GM18861 (cell line): ENCODE measurements at regions not wholly inside any gene's neighbourhood (a gene's known extent, or its start where the extent isn't known, plus 50 kb on each side); places are given as distances from the start of the nearest gene placed in this dataset.

ENCODE experiments used
- ATAC-seq: cut with Tn5 transposase; IDR thresholded peaks from one replicate; pipeline ENCODE4 v1.9.1; 2021; ENCODE audit not compliant: unreplicated experiment

DNA sequence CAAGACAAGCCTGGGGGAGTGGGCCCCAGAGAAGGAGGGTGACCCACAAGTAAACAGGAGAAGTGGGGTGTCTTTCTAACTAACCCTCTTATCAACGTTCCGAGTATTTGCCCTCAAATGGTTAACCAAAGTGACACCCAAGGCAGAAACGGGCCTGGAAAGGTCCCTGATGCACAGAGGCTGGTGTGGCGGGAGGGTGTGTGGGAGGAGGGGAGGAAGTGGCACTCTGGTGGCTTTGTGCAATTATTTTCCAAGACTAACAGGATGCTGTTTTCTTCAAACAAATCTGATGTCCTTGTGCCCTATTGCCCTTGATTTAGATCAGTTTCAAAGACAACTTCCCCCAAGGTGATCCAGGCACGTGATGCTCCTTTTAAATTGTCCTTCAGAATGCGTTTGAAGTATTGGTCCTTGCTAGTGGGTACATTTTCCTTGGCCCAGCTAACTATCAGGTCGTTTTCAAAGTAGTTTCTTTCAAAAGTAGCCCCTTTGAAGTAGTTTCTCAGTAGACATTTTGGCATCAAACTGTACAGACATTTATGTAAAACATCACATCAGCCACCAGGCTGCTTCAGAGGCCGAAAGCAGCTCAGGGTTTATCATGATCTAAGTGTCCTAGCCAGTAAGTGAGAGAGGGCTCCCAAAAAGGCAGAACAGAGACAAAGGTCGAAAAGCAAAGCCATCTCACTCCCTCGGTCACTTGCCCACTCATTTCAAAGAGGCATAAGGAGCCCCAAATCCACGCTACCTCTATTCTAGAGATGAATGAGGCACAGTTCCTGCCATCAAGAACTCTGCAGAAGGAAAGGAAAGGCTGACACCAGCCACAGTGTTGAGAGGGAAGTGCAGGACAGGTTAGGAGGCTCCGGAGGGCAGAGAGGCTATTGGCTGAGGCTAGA lies 371.1 kb upstream of the ID2 start:
- ATAC-seq, result no peak

DNA sequence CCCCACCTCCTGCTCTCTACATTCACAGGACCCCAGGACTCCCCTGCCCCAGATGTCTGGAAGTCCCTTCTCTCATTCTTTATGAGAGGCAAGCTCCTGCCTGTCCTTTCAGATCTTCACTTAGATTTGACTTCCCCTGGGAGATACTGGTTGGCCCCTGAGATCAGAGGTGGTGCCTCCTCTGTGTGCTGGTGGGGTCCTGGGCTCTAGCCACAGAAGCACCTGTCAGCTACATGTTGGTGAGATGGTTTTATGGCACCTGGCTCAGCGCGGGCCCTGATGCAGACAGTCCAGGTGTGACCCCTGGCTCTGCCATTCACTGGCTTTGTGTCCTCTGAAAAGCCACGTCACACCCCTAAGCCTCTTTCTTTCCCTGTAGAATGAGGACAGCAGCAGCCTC lies 369.6 kb upstream of the ID2 start:
- ATAC-seq, result no peak

DNA sequence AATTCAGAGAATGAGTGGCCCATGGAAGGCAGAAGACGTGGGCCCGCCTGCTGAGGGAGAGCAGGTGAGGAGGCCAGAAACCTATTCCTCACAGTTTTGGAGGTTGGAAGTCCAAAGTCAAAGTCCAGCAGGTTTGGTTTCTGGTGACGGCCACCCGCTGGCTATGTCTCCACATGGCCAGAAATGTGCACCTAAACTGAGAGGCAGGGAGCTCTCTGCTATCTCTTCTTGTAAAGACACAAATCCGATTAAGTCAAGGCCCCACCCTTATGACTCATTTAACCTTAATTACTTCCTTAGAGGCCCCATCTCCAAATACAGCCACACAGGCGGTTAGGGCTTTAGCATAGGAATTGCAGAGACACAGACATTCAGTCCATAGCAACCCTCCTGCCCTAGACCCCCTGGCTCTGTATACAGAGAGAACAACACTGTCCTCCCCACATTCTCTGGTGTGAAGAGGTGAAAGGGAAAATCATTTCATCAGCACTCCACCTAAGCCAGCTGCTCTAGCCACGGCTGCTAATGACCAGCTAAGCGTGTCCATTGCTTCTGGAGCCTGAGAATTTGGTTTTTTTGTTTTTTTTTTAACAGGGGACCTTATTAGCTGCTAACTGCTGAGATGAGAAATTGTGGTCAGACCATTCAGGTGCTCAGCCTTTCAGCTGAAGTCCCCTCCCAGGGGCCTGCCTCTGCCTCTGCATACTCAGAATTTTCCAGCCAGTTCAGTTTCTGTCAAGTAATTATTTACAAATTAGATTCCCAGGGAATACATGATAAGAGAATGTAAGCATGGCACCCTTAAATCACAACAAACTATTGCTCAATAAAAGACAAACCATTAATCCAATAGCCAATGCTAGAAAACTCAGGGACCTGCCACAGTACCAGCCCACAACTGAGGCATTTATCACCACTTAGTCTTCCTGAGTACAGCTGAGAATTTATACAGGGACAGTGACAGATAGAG lies 368.7 kb upstream of the ID2 start:
- peak; percentile 88 for ATAC-seq

DNA sequence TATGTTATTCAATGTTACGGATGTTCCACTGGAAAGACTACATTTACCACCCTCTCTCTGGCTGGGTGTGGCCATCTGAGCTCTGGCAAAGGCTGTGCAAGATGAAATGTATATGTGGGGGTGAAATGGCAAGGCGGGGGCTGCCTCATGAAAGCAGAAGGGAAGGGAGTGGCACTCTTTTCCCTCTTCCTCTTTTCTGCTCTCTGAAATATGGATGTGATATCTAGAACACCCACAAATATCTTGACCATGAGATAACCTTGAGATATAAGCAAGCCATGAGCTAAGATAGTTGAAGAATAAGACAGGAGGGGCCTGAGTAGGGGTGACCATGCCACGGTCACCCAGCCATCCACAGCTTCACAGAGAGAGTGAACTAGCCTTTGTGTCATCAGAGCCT lies 367.8 kb upstream of the ID2 start:
- no peak for ATAC-seq

DNA sequence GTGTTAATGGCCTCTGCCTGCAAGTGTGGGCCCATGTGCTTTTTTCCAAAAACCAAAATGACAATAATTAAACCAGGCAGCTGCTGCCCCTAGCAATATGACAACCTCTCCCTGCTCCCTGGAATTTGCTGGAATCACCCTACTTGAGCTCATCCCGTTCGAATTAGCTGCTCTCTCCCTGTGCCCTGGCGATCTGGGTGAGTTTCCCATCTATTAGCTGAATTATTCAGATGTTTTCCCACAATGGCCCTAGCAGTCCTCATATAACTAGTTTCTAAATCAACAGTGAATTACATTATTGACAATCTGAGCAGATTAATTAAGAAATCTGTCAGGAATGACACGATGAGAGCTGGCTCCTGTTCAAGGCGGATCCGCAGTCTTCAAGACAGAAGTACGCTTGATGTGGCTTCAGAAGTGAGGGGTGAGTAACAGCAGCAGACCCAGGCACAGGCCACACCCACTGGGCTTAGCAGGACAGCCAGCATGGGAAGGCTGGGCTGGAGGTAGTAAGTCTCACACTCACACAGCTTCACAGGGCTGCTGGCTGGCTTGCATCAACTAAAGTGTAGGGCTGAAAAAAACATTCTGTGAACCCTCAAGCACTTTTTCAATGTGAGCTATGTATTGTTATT lies 366.2 kb upstream of the ID2 start:
- ATAC-seq, result no peak

DNA sequence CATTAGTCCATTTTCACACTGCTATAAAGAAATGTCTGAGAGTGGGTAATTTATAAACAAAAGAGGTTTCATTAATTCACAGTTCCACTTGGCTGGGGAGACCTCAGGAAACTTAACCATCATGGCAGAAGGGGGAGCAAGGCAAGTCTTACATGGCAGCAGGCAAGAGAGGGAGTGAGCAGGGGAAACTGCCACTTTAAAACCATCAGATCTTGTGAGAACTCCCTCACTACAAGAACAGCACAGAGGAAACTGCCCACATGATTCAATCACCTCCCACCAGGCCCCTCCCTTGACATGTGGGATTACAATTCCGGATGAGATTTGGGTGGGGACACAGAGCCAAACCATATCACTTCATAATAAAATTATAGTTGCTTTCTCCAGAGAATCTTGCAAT lies 365.5 kb upstream of the ID2 start:
- no peak for ATAC-seq

DNA sequence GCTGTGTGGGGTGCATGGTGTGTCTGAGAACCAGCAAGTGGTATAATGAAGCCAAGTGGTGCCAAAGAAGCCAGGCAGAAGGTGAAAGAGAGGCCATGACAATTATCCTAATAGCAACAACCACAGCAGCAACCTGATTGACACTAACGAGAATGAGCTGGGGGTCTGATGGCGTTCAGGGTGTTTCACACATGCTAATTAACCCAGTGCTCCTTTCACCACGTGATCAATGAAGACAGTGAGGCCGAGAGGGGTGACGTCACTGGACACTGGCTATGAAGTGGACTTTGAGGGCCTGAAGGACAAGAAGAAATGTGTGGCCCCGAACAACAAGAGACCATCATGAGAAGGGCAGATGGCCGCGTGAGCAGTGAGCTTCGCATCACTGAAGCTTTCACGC lies 364.4 kb upstream of the ID2 start:
- ATAC-seq, result no peak

DNA sequence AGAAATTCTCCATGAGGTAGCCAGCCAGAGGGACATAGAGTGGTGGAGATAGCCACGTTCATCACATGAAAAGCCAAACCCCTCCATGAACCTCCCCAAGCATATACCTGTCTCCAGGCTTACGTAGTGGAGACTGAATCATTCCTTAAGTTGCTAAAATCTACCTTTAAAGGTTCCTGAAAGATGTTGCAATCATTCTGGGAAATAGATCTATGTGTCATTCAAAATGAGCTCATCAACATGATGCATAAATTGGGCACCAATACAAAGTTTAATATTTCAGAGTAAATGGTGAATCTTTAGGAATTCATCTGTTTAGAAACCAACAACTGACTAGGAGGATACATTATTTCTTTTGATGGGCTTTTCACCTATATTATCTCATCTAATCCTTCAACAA lies 362.6 kb upstream of the ID2 start:
- no peak for ATAC-seq

DNA sequence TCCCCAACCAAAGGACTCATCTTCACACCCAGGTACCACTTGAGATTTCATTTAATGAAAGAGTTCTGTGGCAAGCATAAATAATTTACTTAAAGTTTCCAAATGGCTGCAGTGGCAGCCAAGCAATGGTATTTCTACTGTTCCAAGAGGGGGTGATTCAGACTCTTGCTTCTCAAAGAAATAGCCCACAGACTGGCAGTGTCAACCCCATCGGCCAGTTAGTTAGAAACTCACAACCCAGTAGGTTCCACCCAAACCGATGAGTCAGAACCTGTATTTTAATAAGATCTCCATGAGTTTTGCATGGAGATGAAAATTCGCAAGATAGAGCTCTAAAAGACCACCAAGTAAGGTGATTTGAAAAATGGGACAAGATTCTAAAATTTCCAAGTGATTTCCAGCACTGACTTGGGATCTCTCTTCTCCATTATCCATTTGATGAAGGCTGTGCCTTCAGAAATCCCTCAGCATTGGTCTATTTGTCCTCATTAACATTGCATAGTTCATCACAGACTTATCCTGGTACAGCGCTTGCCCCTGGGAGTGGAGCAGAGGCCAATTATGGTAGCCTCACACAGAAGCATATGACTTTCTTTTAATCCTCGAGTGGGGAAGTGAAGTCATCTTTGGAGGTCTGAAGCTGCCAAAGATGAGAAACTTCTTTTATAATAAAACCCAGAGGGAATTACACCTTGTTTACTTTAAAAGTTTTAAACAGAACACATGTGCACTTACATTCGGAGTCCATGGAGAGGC lies 361.4 kb upstream of the ID2 start:
- no peak for ATAC-seq

DNA sequence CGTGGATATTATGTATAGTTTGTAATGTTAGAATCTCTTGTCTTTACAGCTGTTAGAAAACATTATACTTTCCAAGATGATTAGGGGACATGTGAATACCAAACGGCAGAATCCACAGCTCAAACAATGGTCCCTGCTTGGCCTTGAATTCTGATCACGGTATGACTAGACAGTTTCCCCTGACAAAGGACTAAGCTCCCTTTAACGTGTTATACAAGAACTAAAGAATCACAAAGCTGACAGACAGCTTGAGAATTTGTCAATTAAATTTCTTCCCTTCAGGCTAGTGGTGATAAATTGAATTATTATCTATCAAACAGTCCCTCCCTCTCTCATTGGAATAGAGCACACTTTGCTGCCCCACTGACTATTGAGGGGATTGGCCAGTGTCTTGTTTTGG lies 359.2 kb upstream of the ID2 start:
- no peak for ATAC-seq

DNA sequence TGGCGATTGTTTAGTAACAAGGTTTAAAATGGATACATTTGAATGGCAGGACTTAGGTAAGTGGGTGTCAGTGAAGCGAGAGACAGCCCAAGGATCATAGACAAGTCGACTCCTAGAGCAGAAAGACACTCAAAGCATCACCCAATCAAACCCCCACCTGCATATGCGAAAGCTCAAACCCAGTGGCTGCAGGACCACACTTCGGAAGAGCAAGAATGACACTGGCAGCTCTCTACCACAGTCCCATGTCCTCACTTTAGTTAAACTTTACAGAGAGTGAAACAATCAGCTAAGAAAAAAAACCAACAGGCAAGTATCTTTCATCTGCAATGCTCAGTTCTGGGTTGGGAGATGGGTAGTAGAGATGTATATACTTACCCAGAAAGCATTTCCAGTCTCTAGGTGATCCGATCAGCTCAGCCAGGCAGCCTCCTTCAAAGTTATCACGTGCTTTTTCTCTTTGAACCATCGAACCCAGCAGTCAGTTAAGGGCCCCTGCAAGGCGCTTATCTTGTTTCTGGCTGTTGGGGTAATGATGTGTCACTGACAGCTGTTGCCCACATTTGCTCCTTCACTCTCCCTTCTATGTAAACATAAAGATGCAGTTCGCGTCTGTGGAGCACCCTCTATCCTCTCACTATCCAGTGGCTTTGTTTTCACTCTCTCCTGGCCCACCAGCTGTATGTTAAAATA lies 357.5 kb upstream of the ID2 start:
- no peak for ATAC-seq

DNA sequence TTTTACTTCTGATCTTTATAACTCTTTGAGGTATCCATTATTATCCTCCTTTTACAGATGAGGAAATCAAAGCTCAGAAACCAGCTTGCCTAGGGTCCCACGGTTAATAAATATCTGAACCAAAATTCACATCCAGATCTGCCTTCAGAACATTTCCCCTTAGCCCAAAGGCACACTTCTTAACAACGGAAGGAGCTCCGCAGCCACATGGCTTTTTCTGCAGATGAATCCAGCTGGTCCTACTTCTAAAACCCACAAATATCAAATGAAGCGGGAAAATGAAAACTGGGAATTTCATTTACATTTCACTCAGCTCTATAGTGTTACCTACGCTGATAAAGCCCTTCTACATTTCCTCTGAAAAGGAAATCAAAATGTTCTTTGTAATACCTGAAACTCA lies 357.0 kb upstream of the ID2 start:
- no peak for ATAC-seq

DNA sequence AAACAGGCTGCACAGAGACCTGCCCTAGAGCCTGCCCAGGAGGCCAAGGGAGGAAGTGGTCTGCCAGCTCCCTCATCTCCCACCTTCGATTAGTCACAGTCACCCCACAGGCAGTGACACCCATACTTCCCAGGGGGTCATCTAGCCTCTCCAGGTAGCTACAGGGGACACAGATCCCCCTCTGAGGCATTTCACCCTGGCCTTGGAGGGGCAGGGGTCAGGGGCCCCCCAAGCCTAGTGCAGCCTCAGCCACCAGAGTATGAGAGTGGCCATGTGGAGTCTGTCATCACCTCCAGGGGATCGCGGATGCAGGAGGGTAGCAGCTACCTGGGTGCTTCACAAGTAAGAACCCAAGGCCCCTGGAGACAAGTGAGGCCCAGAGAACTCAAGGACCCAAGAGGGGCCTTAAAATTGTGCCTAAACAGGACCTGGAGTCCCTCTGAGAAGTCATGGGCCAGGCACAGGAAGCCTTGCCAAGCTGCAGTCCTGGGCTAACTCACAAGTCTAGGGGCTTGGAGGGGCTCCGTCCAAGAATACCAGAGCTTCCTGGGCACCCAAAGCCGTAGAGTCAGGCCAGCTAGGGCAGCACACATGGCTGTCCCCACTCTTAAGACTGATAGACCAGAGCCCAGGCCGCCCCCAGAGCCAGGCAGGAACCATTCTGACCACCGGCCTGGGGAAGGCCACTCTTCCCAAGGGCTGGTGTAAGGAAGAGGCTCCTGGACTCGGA lies 354.3 kb upstream of the ID2 start:
- no peak for ATAC-seq

DNA sequence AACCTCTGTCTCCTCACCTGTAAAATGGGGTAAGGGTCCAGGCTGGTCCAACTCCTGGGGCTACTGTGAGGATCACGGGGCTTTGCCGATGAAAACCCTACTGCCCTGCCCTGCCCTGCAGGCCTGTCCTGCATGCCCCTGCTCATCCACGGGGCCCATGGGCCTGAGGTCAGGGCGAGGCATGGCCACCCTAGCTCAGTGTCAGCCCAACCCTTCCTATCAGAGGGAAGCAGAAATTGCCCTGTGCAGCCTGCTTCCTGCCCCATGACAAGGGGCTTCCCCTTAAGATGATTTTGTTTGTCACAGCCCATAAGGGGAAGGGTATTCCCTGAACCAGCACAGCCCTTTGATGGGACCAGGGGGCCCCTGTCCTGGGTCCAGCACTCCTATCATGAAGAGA lies 353.6 kb upstream of the ID2 start:
- no peak for ATAC-seq

DNA sequence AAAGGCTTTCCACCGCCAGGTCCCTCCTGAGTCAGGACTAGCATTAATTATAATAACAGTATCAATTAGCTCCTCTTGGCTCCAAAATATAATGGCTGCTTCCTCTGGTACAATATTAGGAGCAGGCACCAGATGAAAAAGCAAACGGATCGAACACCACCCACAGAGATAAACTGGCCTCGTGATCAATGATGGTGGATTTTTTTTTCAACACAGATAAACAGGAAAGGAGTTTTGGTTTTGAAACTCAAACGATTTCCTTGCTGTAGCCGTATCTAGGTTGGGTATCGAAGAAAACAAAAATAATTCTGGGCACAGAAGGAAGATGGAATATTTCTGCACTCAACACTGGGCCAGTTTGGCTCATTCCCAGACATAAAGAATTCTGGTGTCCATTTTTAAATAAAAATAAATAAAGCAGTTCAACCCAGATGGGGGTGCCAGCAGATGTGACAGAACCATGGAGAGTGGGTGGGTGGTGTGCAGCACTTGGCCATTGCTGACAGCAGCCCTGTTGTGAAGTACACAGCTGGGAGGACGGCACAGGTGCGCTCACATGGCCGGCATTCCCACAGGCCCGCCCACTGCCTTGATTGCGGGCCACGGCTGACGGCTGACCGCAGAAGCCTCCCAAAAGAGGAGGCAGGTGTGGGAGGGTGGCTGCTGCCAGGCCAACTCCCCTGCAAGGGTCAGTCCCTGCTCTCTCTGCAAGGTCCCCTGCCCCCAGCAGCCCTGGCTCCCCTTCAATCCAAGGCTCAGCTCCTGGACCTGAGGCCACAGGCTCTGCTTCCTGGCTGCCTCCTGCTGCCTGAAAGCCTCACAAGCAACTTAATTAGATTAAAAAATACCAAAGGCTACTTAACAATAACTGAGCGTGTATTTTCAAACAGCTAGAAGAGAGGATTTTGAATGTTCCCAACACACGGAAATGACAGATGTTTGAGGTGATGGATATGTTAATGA lies 351.9 kb upstream of the ID2 start:
- no peak for ATAC-seq

DNA sequence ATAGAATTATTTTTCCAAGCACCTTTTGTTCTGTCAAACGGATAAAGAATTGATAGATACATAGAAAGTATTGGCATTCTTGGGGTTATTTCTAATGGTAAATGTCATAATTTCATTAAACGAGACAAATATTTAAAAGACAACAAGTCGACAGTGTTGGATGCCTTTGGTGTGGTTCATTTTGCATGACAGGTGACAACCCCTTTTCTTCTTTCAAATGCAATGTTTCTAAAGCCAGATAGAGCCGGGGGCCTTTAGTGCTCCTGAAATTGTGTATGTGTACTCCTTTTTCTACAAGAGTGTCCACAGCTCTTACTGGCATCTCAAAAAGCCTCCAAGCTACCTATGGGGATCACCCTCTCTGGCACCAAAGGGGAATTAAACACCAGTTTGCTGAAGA lies 350.8 kb upstream of the ID2 start:
- ATAC-seq, result no peak

DNA sequence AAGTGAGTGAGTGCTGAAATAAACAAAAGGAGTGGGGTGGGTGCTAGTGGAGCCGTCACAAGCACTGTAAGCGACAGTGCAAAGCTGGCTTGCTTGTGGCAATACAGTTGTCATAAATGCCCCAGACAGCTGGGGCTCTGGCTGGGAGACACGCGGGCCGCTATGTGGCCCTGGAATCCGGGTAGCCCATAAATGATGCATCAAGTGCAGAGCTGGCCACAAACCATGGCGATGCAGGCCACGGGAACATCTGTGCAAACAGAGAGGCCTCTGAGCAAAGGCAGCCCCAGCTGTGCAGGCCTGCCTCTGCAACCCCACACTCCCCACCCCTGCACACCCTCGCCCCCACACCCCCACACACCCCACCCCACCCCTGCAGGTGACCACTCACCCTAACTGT lies 349.2 kb upstream of the ID2 start:
- no peak for ATAC-seq

DNA sequence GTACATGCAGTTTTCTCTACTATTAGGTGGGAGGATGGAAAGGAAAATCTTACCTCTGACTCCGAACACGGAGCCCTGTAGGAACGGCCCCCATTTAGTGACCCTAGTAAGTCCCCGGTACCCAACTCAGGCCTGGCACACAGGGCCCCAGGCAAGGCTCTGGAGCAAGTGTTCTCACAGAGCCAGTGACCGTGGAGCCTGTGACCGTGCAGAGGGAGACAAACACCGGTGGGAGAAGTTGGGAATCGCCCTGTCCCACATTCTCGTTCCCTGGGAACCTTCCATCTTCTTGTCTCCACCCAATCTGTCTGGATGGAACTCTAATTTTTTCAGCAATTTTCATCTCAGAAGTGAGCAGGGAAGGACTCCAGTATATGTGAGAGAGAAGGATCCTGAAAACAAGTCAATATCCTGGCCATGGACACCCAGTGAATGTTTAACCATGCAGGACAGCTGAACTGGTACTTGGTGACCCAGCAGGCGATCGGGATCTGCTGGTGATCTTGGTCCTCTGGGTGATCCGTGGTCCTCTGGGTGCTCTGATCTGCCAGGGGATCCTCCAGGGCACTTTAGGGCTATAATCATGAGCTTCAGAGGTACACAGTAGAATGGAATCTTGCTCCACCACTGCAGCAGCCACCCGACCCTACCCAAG lies 348.6 kb upstream of the ID2 start:
- no peak for ATAC-seq
